Endothelial cell (in vitro differentiated cells): ENCODE measurements at regions not wholly inside any gene's neighbourhood (a gene's known extent, or its start where the extent isn't known, plus 50 kb on each side); places are given as distances from the start of the nearest gene placed in this dataset.

ENCODE experiments used
- DNase-seq: peaks from one replicate; pipeline ENCODE4 v3.0.0; 2021; ENCODE audit warnings: low spot score
- H3K27ac Mint-ChIP-seq: one replicate; pipeline ENCODE4 v1.8.0; 2021; ENCODE audit warnings: mixed read lengths, inconsistent platforms; ENCODE audit not compliant: unreplicated experiment
- H3K27me3 Mint-ChIP-seq: one replicate; pipeline ENCODE4 v1.8.0; 2021; ENCODE audit warnings: mild to moderate bottlenecking, moderate library complexity, mixed read lengths, inconsistent platforms; ENCODE audit not compliant: unreplicated experiment
- H3K36me3 Mint-ChIP-seq: one replicate; pipeline ENCODE4 v1.8.0; 2021; ENCODE audit warnings: mild to moderate bottlenecking, low read depth, mixed read lengths, inconsistent platforms; ENCODE audit not compliant: unreplicated experiment
- H3K4me1 Mint-ChIP-seq: one replicate; pipeline ENCODE4 v1.8.0; 2021; ENCODE audit warnings: mild to moderate bottlenecking, mixed read lengths, inconsistent platforms; ENCODE audit not compliant: unreplicated experiment
- H3K4me3 Mint-ChIP-seq: one replicate; pipeline ENCODE4 v1.8.0; 2021; ENCODE audit warnings: mild to moderate bottlenecking, mixed read lengths, inconsistent platforms; ENCODE audit not compliant: unreplicated experiment
- H3K9me3 Mint-ChIP-seq: one replicate; pipeline ENCODE4 v1.8.0; 2021; ENCODE audit warnings: mixed read lengths, inconsistent platforms; ENCODE audit not compliant: unreplicated experiment
- TF ChIP-seq, protein P1 (sequence below): fragments of 200-600 bp; sonication (generic); IDR thresholded peaks from one replicate; pipeline ENCODE4 v1.5.0; 2021; ENCODE audit warnings: antibody characterized with exemption; ENCODE audit not compliant: unreplicated experiment

- TF ChIP-seq, protein P1, sequence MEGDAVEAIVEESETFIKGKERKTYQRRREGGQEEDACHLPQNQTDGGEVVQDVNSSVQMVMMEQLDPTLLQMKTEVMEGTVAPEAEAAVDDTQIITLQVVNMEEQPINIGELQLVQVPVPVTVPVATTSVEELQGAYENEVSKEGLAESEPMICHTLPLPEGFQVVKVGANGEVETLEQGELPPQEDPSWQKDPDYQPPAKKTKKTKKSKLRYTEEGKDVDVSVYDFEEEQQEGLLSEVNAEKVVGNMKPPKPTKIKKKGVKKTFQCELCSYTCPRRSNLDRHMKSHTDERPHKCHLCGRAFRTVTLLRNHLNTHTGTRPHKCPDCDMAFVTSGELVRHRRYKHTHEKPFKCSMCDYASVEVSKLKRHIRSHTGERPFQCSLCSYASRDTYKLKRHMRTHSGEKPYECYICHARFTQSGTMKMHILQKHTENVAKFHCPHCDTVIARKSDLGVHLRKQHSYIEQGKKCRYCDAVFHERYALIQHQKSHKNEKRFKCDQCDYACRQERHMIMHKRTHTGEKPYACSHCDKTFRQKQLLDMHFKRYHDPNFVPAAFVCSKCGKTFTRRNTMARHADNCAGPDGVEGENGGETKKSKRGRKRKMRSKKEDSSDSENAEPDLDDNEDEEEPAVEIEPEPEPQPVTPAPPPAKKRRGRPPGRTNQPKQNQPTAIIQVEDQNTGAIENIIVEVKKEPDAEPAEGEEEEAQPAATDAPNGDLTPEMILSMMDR, result no peak
- Mint-ChIP-seq H3K36me3 (no peaks in the 10 kb centered on the region), H3K27ac (no peak overlapping the region), H3K4me3 (no peak overlapping the region), H3K4me1 (no peaks in the 10 kb centered on the region), H3K27me3 (no peaks in the 10 kb centered on the region), H3K9me3 (no peaks in the 10 kb centered on the region)
- no peak for DNase-seq
Observed at GRCh38 chr3:109921509-109921908, 584.2 kb upstream of the DPPA4 start.

DNA sequence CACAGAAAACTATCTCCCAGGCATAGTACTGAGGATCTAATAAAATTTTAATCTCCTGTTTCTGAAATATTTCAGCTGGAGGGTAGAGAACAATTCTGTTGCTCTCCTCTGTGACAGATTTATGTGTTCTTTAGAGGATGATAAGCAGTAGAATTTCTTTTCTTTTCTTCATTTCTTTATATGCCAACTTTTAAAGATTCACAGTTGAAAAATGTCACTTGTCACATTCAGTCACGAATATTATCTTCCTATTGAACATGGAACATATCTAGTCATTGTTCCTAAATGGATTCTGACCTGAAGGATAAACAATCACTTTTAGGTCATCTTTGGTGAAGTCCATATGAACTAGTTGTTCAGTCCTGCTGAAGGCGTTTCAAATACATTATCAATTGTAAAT lies 585.5 kb upstream of the DPPA4 start:
- DNase-seq, result no peak
- TF ChIP-seq, protein P1, result no peak
- H3K27me3 Mint-ChIP-seq, result no peaks in the 10 kb centered on the region
- H3K27ac Mint-ChIP-seq, result no peak overlapping the region
- H3K9me3 Mint-ChIP-seq, result no peaks in the 10 kb centered on the region
- H3K4me3 Mint-ChIP-seq, result no peak overlapping the region
- H3K4me1 Mint-ChIP-seq, result no peaks in the 10 kb centered on the region
- H3K36me3 Mint-ChIP-seq, result no peaks in the 10 kb centered on the region

DNA sequence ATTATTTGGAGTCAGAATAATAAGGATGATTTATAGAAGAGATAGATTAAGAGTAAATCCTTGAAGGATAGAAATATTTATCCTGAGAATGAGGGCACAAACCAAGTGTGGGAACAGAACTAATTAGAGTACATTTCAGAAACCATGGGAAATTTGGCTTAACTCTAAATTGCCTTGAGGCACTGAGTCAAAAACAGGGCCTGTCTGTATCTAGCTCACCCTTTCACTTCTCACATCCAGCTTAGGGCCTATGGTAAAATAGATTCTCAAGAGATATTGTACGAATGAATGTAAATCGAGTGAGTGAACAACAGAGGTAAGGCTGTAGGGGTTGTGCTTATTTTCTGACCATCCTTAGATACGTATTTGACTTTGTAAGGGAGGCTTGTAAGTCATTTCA lies 586.1 kb upstream of the DPPA4 start:
- TF ChIP-seq, protein P1, result no peak
- Mint-ChIP-seq H3K27ac (no peak overlapping the region), H3K4me1 (no peaks in the 10 kb centered on the region), H3K27me3 (no peaks in the 10 kb centered on the region), H3K9me3 (no peaks in the 10 kb centered on the region), H3K4me3 (no peak overlapping the region), H3K36me3 (no peaks in the 10 kb centered on the region)
- DNase-seq, result no peak

- Mint-ChIP-seq H3K4me1 (no peaks in the 10 kb centered on the region), H3K27me3 (no peaks in the 10 kb centered on the region), H3K27ac (no peak overlapping the region), H3K9me3 (no peaks in the 10 kb centered on the region), H3K36me3 (no peaks in the 10 kb centered on the region), H3K4me3 (no peak overlapping the region)
- DNase-seq, result no peak
- TF ChIP-seq, protein P1, result no peak
Observed at GRCh38 chr3:109924196-109924595, 586.9 kb upstream of the DPPA4 start.

GRCh38 chr3:109926376-109926775 lies 589.0 kb upstream of the DPPA4 start:
- Mint-ChIP-seq H3K27ac (no peak overlapping the region), H3K36me3 (no peaks in the 10 kb centered on the region), H3K4me1 (no peaks in the 10 kb centered on the region), H3K4me3 (no peak overlapping the region), H3K27me3 (no peaks in the 10 kb centered on the region), H3K9me3 (no peaks in the 10 kb centered on the region)
- DNase-seq, result no peak
- TF ChIP-seq, protein P1, result no peak
